CD4-positive, alpha-beta T cell treated with Interleukin-1 beta for 1 hour (primary cell): ENCODE measurements at regions not wholly inside any gene's neighbourhood (a gene's known extent, or its start where the extent isn't known, plus 50 kb on each side); places are given as distances from the start of the nearest gene placed in this dataset.
"Not testable (repeated sequence)": the region's sequence is repeated elsewhere in the genome, so short reads cannot be mapped to it uniquely, and the experiment has no call there.

Experiments used
- DNase-seq, 2 donors: peaks; one replicate each; pipeline ENCODE4 v3.0.0-alpha.2; 2020 to 2022

GRCh38 chr3:82236257-82236656 is 474.8 kb upstream of the GBE1 start:
- DNase-seq, result no peak

DNA sequence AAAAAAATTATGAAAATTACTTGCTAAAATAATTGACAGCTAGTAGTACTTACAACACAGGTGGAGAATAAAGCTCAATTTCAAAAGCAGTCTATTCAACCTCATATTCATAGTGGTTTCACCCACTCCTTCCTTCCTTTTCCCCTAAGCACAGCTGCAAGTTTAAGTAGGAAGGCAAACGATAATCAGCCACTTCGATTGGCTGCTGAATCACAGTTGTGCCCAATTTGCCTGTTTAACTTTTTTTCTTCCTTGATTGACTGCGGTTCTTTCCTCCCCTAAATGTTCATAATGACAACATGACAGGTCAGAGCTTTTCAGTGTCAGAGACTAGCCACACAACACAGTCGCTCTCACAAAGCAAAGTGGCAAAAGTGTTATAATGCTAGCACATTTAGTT is 468.0 kb upstream of the GBE1 start:
- no peak for DNase-seq

DNA sequence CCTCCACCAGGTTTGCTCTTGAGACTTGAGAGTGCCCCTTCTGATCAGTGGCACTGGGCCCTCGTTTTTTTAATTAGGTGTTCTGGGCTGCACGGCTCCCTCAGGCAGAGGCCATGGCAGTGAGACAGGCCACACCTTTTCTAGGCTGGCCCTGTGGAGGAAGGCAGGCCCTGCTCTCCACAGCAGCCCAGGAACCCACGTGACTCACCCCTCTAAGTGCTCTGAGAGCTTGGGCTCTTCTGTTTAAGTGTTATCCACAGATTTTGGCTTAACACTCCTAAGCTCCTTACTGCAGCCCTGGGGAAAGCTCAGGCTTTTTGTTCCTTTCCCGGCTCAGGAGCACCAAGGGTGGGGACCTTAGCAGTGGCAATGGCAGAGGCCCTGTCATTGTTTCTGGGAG is 463.2 kb upstream of the GBE1 start:
- DNase-seq, result no peak

DNA sequence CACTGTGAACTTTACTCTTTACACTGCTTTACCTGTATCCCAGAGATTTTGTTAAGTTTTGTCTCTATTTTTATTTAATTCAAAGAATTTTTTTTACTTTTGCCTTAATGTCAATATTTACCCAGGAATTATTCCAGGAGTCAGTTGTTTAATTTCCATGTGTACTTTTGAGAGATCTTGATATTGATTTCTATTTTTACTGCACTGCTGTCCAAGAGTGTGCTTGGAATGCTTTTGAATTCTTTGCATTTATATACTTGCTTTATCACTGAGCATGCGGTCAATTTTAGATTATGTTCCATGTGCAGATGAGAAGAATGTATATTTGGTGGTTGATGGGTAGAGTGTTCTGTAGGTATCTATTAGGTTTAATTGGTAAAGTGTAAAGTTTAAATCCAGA is 461.0 kb upstream of the GBE1 start:
- no peak for DNase-seq

- DNase-seq, result no peak
Measured at GRCh38 chr3:82217571-82217970, 456.1 kb upstream of the GBE1 start.

DNA sequence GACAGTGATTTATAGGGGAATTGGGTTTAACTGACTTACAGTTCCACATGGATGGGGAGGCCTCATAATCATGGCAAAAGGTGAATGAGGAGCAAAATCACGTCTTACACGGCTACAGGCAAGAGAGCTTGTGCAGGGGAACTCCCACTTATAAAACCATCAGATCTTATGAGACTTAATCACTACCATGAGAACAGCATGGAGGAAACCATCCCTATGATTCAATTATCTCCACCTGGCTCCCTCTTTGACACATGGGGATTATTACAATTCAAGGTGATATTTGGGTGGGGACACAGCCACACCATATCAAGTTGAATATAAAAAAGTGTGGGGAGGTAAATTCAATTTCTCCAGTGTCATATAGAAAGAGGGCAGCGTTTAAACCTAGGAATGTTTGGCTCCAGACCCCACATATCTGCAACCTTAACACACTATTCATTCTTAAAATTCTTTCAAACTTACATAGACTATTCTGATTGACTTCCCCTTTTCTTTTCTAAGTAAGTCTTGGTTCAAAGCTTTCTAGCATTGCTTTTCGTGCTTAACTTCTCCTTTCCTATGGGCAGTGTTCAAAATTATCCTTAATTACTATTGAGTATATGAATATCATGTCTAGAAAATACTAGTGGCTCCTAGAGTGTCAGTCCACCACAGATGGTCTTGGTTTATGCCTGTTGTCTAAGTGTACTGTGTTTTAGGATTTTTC is 446.7 kb upstream of the GBE1 start:
- DNase-seq, result no peak

DNA sequence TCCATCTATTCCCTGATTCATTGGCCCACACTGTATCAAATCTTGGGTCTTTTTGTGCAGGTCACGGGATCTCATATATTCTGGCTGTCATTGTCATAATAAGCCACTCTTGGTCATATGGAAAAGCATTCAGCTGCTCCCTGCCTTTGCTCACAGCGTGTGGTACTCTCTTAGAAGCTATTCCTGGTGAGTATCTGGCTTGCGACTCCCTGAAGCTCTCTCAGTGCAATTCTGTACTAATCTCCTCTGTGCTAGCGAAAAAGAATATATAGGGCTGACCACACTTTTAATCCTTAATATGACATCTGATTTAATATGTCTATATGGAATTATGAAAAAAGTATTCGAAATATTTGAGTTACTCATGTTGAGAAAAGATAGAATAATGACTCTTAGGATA is 440.8 kb upstream of the GBE1 start:
- DNase-seq, result no peak

DNA sequence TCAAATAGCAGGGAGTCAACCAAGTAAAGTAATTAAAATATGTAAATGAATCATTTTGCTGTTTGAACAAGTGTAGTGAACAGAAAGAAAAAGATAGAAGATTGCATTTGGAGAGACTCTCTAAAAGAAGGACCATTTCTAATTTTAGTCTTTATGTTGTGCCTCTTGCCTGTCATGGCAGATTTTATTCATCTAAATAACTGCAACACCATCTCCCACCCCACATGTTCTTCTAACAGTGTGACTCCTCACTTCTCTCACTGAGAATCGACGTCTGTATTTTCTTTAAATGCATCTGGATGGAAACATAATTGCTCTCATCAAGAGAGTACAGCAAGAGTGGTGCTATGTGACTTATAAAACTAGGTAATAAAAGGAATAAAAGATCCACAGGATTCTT is 439.9 kb upstream of the GBE1 start:
- DNase-seq, result no peak

- no peak for DNase-seq
Measured at GRCh38 chr3:82198009-82198408, 436.6 kb upstream of the GBE1 start.

DNA sequence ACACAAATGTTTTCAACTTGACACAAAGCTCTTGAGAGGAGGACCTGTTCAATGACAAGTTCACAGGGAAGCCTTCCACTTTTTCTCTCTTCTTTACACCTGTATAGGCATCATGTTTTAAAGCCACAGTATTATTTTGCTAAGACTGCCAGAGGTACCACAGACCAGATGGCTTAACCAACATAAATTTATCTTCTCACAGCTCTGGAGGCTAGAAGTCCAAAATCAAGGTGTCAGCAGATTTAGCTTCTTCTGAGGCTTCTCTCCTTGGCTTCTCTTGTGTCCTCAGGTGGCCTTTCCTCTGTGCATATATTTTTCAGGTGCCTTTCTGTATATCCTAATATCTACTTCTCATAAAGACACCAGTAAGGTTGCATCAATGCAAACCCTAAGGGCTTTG is 435.2 kb upstream of the GBE1 start:
- DNase-seq, result no peak

GRCh38 chr3:82194870-82195269 is 433.4 kb upstream of the GBE1 start:
- DNase-seq, result no peak

DNA sequence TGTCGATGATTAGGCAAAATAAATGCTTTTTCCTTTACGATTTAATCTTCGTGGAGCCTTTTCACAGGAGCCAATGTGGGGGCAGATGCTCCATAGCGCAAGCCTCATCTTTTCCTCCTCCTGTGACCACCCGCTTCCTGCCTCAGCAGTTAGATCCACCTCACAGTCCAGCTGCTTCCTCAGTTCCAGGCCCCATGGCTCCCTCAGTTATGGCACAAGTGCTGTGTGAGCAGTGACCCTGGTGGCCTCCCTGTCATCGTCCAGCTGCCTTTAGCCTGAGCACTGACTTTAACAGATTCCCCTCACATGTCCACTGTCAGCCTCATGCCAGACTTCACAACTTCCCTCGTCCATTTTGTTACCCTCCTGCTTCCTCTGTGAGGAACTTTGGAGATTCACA is 424.6 kb upstream of the GBE1 start:
- no peak for DNase-seq

DNA sequence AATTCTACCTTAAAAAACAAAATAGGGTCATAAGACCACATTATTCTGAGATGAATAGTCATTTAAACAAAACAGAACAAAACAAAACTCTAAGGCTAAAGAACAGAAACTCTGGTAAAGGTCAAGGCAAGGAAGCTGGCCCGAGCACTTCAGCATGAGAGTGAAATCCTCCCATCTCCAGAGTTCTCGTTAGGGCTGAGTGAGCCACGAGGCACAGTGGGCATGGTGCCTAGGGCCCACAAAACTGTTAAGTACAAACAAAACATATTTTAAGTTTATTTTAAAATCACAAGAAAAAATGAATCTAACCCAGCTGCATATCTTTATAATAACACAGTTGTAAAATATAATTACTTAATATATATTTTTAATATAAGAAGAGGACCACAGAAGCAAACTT is 417.8 kb upstream of the GBE1 start:
- no peak for DNase-seq

- DNase-seq, result no peak
Measured at GRCh38 chr3:82178291-82178690, 416.8 kb upstream of the GBE1 start.

DNA sequence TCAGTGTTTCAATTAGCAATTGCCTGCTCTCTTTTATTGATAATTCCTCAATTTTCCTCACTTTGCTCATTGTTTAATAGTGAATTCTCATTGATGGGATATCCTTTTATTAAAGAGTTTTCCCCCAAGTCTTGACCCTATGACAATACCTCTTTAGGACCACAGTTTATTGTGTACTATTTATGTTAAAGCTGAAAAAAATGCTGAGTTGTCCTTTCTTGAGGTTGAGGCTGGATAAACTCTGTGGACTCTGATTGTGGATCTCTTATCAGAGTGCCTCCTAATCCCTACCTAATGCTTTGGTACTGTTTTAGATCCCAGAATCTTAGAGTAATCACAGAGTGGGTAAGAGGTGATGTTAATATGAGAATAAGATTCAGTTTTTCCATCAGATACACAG is 416.3 kb upstream of the GBE1 start:
- no peak for DNase-seq

DNA sequence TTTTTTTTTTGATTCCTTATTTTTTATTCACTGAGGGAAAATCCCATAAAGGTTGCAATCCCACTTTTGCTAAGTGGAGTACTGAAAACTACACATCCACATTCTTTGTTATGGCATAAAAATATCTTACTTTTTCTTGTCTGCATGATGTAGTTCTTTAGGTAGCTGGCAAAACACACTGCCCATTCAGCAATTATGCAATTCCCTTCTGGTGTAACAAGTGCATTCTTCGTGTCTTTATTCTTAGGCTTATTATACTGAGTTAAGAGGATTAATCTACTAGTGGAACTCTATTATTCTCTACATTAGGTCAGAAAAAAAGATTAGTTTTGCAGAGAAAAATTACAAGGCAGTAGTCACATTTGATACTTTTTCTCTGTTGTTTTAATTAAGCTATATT is 403.8 kb upstream of the GBE1 start:
- DNase-seq, result no peak

DNA sequence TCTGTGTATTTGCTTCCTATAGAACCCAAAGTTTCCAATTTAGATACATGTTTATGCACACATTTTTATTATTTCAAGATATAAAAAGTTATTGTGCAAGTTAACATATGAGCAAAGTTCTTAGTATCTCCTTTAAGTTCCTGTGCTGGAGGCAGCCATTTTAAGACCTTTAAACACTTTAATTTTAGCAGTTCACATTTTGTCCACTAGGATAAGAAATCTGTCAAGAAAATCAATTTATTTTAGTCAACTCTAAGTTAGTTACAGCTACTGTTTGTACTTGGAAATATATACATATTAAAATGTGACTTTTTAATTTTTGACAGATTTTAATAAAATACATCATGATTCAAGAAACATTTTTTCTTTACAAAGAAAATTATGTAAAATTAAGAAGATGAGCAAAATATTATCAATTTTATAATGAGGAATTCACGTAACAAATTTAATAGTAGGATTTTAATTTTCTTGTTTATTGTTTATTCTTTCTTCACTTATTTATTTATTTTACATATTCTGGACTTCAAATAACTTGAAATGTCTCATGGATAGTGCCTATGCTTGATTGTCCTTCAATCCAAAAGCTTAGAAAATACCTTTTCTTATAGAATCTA is 402.6 kb upstream of the GBE1 start:
- no peak for DNase-seq

- no peak for DNase-seq
Measured at GRCh38 chr3:82157952-82158351, 396.5 kb upstream of the GBE1 start.

GRCh38 chr3:82153892-82154291 is 392.4 kb upstream of the GBE1 start:
- DNase-seq, result not testable (repeated sequence)

DNA sequence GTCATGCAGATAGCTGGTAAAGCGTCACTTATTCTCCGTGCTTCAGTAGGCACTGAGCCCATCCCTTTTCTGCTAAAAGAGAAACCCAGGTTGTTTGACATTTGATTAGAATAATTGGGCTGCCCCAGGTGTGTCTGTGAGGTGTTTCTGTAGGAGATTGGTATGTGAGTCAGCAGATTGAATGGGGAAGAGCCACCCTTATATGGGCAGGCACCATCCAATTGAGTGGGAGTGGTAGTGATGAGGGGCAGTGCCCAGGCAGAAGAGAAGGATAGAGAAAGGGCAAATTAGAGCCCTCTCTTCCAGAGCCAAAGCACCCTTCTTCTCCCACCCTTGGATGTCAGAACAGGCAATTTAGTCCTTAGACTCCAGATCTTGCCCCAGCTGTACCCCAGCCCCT is 384.3 kb upstream of the GBE1 start:
- no peak for DNase-seq

GRCh38 chr3:82144811-82145210 is 383.4 kb upstream of the GBE1 start:
- DNase-seq, result no peak

DNA sequence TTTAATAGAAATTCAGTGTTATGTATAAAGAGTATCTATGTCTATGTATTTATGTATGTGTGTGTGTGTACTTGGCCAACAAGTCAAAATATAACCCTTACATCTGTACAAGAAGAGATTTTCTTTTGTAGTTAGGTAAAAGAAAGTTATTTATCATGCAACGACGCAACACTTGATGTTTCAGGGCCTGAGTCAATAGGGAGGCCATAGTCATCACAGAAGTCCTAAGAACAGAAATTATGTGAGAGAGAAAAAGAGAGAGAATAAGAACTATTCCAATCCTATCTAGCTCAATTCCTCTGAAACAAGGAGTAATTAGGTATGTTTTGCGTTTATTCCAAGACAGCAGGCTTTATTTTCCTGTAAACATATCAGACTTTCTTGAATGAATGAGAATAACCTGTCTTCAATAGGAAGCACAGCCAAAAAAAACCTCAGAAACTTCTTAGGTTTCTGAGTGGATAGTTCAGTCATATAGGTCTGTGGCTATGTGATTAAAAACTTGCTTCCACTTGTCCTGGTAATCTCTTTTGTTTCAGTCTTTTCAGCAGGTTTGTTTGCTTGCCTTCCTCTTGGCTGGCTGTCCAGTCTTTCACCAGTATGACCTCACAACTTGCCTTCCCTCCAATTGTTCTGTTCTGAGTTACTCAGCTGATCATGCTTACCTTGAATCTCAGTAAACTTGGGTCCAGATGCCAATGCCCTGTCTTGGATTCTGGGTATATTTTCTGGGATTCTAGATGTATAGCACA is 382.4 kb upstream of the GBE1 start:
- DNase-seq, result no peak

DNA sequence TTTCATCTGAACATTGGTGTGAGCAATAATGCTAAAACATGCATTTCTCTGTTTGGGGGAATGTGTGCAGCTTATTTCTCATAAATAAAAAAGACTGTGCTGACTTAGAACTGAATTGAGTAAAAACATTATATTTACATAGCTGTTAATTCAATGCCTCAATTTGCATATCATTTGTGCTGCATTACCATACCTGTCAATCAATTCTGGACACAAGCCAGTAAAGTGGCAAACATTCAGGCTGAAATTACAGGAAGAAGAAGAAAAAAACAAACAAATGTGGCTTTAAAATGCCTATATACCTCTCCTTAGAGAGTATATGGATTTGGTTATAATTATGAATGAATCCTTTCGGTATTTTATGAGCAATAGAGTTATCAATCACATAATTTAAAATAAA is 380.1 kb upstream of the GBE1 start:
- DNase-seq, result no peak

DNA sequence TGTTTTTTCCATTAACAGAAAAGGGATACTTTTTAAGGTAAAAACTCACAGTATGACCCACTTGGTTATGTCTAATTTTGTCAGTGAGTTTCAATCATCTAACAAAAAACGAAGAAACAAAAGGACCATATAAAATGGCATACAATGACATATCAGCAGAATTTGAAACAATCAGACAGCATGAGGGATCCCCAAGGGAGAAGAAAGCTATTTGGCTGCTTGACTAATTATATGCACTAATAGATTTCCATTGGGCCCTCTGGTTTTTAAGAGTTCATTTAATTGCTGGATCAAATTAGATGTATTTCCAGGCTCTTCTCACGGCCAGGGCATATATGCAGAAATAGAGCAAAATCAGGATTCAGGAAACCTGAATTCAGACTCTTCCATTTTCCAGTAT is 376.4 kb upstream of the GBE1 start:
- DNase-seq, result no peak
